ENCODE measurements at regions not wholly inside any gene's neighbourhood (a gene's known extent, or its start where the extent isn't known, plus 50 kb on each side); places are given as distances from the start of the nearest gene placed in this dataset.

- TF ChIP-seq CTCF (IDR thresholded peaks at IDR 0.05; ENCODE audit: low read length) (no peak), EZH2 (IDR thresholded peaks at IDR 0.05; ENCODE audit: borderline replicate concordance, low read length) (no peak)
These were observed 135.5 kb downstream of the MMUT start for GRCh38 chr6:49327571-49327970.

Data from OCI-LY1 (cell line).